SK-N-MC (cell line): ENCODE measurements at regions not wholly inside any gene's neighbourhood (a gene's known extent, or its start where the extent isn't known, plus 50 kb on each side); places are given as distances from the start of the nearest gene placed in this dataset.
"Not testable (repeated sequence)": the region's sequence is repeated elsewhere in the genome, so short reads cannot be mapped to it uniquely, and the experiment has no call there.

Experiments used
- DNase-seq: peaks from one replicate; pipeline ENCODE4 v3.0.0-alpha.2; 2011; ENCODE audit warnings: low read depth, low spot score
- H3K27ac ChIP-seq: fragments of 200-600 bp; sonication (generic); 2 replicates; pipeline ENCODE4 v1.5.1; 2016; ENCODE audit warnings: mixed run types
- H3K36me3 ChIP-seq: fragments of 200-600 bp; sonication (generic); 2 replicates; pipeline ENCODE4 v1.6.1; 2017; ENCODE audit warnings: antibody characterized with exemption, low read length, mixed read lengths; ENCODE audit not compliant: insufficient read depth
- H3K4me3 ChIP-seq: fragments of 200-600 bp; sonication (generic); 2 replicates; pipeline ENCODE4 v1.5.1; 2016
- H3K9ac ChIP-seq: fragments of 200-600 bp; sonication (generic); 2 replicates; pipeline ENCODE4 v1.8.0; 2017; ENCODE audit warnings: mixed run types, mixed read lengths; ENCODE audit not compliant: insufficient read length
- H3K9me3 ChIP-seq: fragments of 200-600 bp; sonication (generic); 2 replicates; pipeline ENCODE4 v1.6.1; 2017; ENCODE audit warnings: low read depth, mild to moderate bottlenecking, antibody characterized with exemption, low read length, moderate library complexity, mixed read lengths
- EZH2 ChIP-seq: fragments of 200-600 bp; sonication (generic); IDR thresholded peaks from one replicate; pipeline ENCODE4 v1.6.1; 2017; ENCODE audit warnings: antibody characterized with exemption
- FOXP2 ChIP-seq: optimal IDR thresholded peaks from 2 replicates; pipeline ENCODE3; 2011; ENCODE audit warnings: mild to moderate bottlenecking, moderate library complexity; ENCODE audit not compliant: insufficient read depth; ENCODE audit errors: extremely low read length, control extremely low read depth
- POLR2AphosphoS5 ChIP-seq: IDR thresholded peaks from 2 replicates; pipeline ENCODE4 v1.6.1; 2012; ENCODE audit warnings: mild to moderate bottlenecking, low read depth, low read length, borderline replicate concordance

- TF ChIP-seq POLR2AphosphoS5 = no peak
- TF ChIP-seq EZH2 = no peak
- TF ChIP-seq FOXP2 = no peak
- Histone ChIP-seq H3K4me3 (no peak overlapping the region), H3K27ac (no peak overlapping the region), H3K36me3 (no peaks in the 10 kb centered on the region), H3K9me3 (no peaks in the 10 kb centered on the region), H3K9ac (no peak overlapping the region)
- DNase-seq = no peak
Measured at GRCh38 chrX:40947276-40947675, 138.0 kb upstream of the USP9X start.

DNA sequence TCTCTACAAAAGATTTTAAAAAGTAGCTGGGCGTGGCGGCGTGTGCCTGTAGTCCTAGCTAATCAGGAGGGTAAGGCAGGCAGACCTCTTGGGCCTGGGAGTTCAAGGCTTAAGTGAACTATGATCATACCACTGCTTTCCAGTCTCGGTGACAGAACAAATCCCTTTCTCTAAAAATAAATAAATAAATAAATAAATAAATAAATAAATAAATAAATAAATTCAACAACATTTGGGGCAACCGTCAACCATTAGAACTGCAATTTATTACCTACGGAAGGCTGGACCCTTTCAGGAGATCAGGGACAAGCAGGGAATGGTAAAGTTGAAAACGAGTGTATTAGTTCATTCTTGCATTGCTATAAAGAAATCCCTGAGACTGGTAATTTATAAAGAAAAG, 136.2 kb upstream of the USP9X start:
- H3K4me3 ChIP-seq = no peak overlapping the region
- H3K27ac ChIP-seq = no peak overlapping the region
- no peak overlapping the region for H3K9ac ChIP-seq
- no peaks in the 10 kb centered on the region for H3K9me3 ChIP-seq
- no peaks in the 10 kb centered on the region for H3K36me3 ChIP-seq
- no peak for DNase-seq
- TF ChIP-seq FOXP2 = no peak
- no peak for TF ChIP-seq POLR2AphosphoS5
- TF ChIP-seq EZH2 = no peak

DNA sequence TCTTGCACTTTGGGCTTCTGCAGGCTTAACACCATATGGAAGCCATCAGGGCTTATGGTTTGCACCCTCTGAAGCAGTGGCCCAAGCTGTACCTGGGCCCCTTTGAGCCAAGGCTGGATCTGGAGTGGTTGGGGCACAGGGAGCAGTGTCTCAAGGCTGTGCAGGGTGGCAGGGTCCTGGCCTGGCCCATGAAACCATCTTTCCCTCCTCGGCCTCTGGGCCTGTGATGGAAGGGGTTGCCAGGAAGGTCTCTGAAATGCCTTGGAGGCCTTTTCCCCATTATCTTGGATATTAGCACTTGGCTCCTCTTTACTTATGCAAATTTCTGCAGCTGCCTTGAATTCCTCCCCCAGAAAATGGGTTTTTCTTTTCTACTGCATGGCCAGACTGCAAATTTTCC, 134.7 kb upstream of the USP9X start:
- Histone ChIP-seq H3K9me3 (no peaks in the 10 kb centered on the region), H3K4me3 (no peak overlapping the region), H3K36me3 (no peaks in the 10 kb centered on the region), H3K9ac (no peak overlapping the region), H3K27ac (no peak overlapping the region)
- TF ChIP-seq EZH2 (no peak), FOXP2 (no peak), POLR2AphosphoS5 (no peak)
- no peak for DNase-seq

DNA sequence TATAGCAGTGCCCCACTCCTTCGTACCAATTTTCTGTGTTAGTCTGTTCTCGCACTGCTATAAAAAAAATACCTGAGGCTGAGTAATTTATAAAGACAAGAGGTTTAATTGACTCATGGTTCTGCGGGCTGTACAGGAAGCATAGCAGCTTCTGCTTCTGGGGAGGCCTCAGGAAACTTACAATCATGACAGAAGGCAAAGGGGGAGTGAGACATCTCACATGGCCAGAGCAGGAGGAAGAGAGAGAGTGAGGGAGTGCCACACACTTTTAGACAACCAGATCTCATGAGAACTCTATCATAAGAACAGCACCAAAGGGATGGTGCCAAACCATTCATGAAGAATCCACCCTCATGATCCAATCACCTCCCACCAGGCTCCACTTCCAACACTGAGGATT, 133.8 kb upstream of the USP9X start:
- not testable (repeated sequence) for DNase-seq, H3K4me3 ChIP-seq, H3K9me3 ChIP-seq, H3K9ac ChIP-seq, H3K36me3 ChIP-seq, H3K27ac ChIP-seq

GRCh38 chrX:40952855-40953254, 132.4 kb upstream of the USP9X start:
- TF ChIP-seq FOXP2 (no peak), EZH2 (no peak), POLR2AphosphoS5 (no peak)
- Histone ChIP-seq H3K36me3 (no peaks in the 10 kb centered on the region), H3K9ac (no peak overlapping the region), H3K9me3 (no peaks in the 10 kb centered on the region), H3K27ac (no peak overlapping the region), H3K4me3 (no peak overlapping the region)
- no peak for DNase-seq

DNA sequence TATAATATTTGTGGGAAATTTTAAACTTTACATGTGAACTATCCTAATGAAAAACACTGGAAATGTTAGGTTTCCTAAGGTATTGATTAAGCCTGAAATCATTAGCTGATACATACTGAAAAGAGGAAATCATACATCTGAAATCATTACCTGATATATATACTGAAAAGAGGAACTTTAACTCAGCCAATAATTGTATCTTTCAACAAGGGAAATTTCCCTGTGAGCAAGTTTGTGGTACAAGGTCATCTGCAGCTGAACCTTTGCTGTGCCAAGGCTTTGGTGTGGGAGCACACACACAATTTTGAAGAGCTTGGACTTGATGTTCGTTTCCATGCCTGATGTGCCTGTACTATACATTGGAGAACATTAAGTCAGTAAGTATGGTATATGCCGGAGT, 131.9 kb upstream of the USP9X start:
- DNase-seq = no peak
- Histone ChIP-seq H3K9ac (no peak overlapping the region), H3K4me3 (no peak overlapping the region), H3K36me3 (no peaks in the 10 kb centered on the region), H3K9me3 (no peaks in the 10 kb centered on the region), H3K27ac (no peak overlapping the region)
- TF ChIP-seq POLR2AphosphoS5 = no peak
- TF ChIP-seq FOXP2 = no peak

GRCh38 chrX:40960041-40960440, 125.2 kb upstream of the USP9X start:
- H3K36me3 ChIP-seq = no peaks in the 10 kb centered on the region
- no peaks in the 10 kb centered on the region for H3K9me3 ChIP-seq
- no peak overlapping the region for H3K9ac ChIP-seq
- no peak overlapping the region for H3K4me3 ChIP-seq
- DNase-seq = no peak
- no peak overlapping the region for H3K27ac ChIP-seq
- no peak for TF ChIP-seq EZH2
- TF ChIP-seq FOXP2 = no peak
- no peak for TF ChIP-seq POLR2AphosphoS5

DNA sequence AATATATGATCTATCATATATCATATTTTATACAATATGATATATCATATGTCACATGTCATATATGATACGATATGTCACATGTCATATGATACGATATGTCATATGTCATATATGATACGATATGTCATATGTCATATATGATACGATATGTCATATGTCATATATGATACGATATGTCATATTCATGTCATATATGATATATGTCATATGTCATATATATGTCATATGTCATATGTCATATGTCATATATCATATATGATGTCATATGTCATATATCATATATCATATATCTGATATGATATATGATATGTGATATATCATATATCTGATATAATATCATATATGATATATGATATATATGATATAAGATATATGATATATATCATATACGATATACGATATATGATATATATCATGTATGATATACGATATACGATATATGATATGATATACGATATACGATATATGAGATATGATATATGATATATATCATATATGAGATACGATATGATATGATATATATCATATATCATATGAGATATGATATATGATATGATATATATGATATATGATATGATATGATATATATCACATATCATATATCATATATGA, 122.3 kb upstream of the USP9X start:
- H3K36me3 ChIP-seq = no peaks in the 10 kb centered on the region
- H3K9me3 ChIP-seq = no peaks in the 10 kb centered on the region
- no peak for DNase-seq
- no peak overlapping the region for H3K9ac ChIP-seq
- H3K27ac ChIP-seq = no peak overlapping the region
- no peak overlapping the region for H3K4me3 ChIP-seq
- TF ChIP-seq EZH2 (no peak), POLR2AphosphoS5 (no peak), FOXP2 (no peak)

DNA sequence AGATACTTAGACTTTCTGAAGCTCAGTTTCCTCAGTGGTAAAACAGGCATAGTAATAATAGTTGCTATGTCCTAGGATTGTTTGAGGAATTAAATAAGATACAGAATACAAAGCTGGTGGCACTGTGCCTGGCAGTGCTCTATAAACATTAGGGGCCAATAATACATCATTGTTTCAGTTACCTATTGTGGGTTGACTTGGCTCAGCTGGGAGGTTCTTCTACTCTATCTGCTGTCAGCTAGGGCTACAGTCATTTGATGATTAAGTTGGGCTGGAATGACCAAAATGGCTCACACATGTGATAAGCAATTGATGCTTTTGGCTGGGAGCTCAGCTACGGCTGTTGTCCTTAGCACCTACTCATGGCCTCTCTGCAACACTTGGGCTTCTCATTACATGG, 121.2 kb upstream of the USP9X start:
- no peaks in the 10 kb centered on the region for H3K9me3 ChIP-seq
- H3K27ac ChIP-seq = no peak overlapping the region
- H3K36me3 ChIP-seq = no peaks in the 10 kb centered on the region
- H3K9ac ChIP-seq = no peak overlapping the region
- no peak for DNase-seq
- no peak overlapping the region for H3K4me3 ChIP-seq
- TF ChIP-seq POLR2AphosphoS5 (no peak), FOXP2 (no peak), EZH2 (no peak)
